ENCODE measurements at regions not wholly inside any gene's neighbourhood (a gene's known extent, or its start where the extent isn't known, plus 50 kb on each side); places are given as distances from the start of the nearest gene placed in this dataset.

GRCh38 chr10:15452545-15452944, 81.5 kb upstream of the FAM171A1 start:
- no peak for TF ChIP-seq CTCF (IDR thresholded peaks at IDR 0.05)
- no peak for TF ChIP-seq POLR2A (IDR thresholded peaks at IDR 0.05)

All from Peyer's patch (tissue), 4 donors.